ENCODE measurements at regions not wholly inside any gene's neighbourhood (a gene's known extent, or its start where the extent isn't known, plus 50 kb on each side); places are given as distances from the start of the nearest gene placed in this dataset.

DNA sequence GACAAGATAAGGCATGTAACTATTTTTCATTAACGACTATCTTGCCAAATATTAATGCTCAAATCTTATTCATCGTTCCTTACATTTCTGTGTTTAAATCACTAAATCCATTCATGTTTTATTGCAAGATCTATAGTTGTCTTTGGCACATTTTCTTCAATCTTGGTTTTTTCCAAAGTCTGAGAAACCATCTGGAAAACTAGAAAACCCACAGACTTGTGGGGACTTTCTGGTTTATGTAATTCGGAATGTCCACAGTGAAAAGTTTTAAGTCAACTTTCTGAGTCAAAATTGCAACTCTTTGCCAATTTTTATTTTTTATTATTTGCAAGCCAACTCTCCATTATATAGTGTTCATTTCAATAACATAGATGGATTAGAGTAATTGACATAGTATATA lies 520.8 kb upstream of the ADAMTS5 start:
- H3K4me3 ChIP-seq, result no peak overlapping the region
- DNase-seq (ENCODE audit: low spot score), result no peak
- no peaks in the 10 kb centered on the region for H3K4me1 ChIP-seq
- no peaks in the 10 kb centered on the region for H3K27me3 ChIP-seq
- TF ChIP-seq, protein P1, sequence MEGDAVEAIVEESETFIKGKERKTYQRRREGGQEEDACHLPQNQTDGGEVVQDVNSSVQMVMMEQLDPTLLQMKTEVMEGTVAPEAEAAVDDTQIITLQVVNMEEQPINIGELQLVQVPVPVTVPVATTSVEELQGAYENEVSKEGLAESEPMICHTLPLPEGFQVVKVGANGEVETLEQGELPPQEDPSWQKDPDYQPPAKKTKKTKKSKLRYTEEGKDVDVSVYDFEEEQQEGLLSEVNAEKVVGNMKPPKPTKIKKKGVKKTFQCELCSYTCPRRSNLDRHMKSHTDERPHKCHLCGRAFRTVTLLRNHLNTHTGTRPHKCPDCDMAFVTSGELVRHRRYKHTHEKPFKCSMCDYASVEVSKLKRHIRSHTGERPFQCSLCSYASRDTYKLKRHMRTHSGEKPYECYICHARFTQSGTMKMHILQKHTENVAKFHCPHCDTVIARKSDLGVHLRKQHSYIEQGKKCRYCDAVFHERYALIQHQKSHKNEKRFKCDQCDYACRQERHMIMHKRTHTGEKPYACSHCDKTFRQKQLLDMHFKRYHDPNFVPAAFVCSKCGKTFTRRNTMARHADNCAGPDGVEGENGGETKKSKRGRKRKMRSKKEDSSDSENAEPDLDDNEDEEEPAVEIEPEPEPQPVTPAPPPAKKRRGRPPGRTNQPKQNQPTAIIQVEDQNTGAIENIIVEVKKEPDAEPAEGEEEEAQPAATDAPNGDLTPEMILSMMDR (IDR thresholded peaks at IDR 0.05), result no peak
- H3K36me3 ChIP-seq, result no peaks in the 10 kb centered on the region
- no peak overlapping the region for H3K27ac ChIP-seq
- H3K9me3 ChIP-seq, result no peaks in the 10 kb centered on the region

DNA sequence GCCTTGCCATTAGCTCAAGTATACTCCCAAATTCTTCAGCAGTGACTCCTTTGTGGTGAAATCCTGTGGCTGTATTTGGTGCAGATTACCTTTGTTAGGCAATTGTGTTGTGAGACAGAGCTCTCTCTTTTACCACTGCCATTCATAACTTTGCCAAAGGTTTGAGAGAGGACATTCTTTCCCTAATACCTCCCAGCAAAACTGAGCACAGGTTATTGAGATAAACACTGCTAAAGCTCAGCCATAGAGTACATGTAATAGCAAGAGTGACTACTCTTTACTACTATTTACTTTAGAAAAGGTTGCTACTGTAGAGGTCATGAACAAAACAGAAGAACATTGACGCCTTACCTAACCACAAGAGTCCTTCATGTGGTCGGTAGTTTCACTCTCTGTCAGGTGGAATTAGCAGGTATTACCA lies 514.0 kb upstream of the ADAMTS5 start:
- Histone ChIP-seq H3K27me3 (no peaks in the 10 kb centered on the region), H3K4me3 (no peak overlapping the region), H3K4me1 (peaks cover 0 to 3% of the 10 kb centered on the region in 2 donors), H3K27ac (no peak overlapping the region), H3K36me3 (no peaks in the 10 kb centered on the region), H3K9me3 (no peaks in the 10 kb centered on the region)
- no peak for DNase-seq (ENCODE audit: low spot score)
- TF ChIP-seq, protein P1 (IDR thresholded peaks at IDR 0.05), result no peak

DNA sequence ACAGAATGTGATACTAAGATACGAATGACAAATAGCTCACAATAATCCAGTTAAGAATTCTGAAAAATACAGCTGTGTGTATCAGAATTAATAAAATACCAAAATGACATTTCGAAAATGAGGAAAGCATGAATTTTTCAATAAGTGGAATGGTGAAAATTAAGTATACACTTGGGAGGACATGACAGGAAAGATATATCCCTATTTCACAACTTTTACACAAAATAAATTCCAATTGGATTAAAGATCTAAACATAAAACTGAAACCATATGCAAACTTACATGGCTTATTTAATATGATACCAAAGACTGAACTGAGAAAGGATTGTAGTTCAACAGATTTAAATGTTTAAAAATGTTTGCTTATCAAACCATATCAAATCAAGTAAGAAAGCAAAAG lies 510.4 kb upstream of the ADAMTS5 start:
- Histone ChIP-seq H3K4me3 (no peak overlapping the region), H3K27me3 (no peaks in the 10 kb centered on the region), H3K4me1 (peaks cover 0 to 8% of the 10 kb centered on the region in 2 donors), H3K9me3 (no peaks in the 10 kb centered on the region), H3K27ac (no peak overlapping the region), H3K36me3 (no peaks in the 10 kb centered on the region)
- TF ChIP-seq, protein P1 (IDR thresholded peaks at IDR 0.05), result no peak
- DNase-seq (ENCODE audit: low spot score), result no peak

DNA sequence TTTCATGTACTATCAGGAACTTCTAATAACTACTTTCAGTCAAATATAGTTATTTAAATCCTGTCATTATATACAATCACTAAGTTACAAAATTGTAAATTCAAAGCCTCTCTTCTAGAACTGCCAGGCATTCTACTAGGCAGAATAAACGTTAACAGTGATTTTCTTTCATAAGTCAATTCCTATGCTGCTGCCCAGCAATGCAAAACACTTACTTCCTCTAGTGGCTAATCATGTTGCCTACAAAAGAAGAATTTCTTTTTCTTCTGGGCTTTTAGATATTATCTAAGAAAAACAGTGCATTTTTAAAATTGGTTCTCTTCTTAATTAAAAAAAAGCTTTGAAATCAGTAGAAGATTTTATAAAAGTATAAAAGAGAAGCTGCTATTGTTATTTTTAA lies 509.8 kb upstream of the ADAMTS5 start:
- Histone ChIP-seq H3K4me1 (peaks cover 0 to 8% of the 10 kb centered on the region in 2 donors), H3K4me3 (no peak overlapping the region), H3K9me3 (no peaks in the 10 kb centered on the region), H3K27ac (no peak overlapping the region), H3K27me3 (no peaks in the 10 kb centered on the region), H3K36me3 (no peaks in the 10 kb centered on the region)
- TF ChIP-seq, protein P1 (IDR thresholded peaks at IDR 0.05), result peak; percentile 29 to 66
- DNase-seq (ENCODE audit: low spot score), result no peak

DNA sequence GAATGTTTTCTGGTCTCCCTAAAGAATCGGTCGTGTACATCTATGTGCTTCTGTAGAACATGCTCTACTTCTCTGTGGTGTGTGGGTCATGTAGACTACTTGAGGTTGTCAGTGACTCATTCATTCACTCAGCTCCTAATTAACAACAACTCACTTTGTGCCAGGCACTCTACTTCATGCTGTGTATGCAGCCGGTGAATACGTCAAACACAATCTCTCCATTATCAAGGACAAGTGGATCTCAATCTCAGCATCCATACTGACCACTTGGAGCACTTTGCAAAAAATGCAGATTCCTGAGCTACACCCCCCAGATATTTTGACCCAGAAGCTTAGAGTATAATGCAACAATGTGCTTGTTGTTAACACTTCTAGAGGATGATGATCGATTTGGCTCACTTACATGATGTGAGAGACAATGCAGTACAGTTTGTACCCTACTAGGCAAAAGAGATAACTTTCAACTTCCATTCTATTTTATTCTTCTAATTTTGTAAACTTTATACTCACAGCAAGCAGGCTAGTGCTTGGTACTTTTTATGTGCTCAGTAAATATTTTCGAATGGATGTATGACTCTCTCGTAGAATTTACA lies 508.6 kb upstream of the ADAMTS5 start:
- Histone ChIP-seq H3K9me3 (no peaks in the 10 kb centered on the region), H3K4me1 (peaks cover 0 to 8% of the 10 kb centered on the region in 2 donors), H3K4me3 (no peak overlapping the region), H3K27me3 (no peaks in the 10 kb centered on the region), H3K36me3 (no peaks in the 10 kb centered on the region), H3K27ac (no peak overlapping the region)
- TF ChIP-seq, protein P1 (IDR thresholded peaks at IDR 0.05), result no peak
- no peak for DNase-seq (ENCODE audit: low spot score)

DNA sequence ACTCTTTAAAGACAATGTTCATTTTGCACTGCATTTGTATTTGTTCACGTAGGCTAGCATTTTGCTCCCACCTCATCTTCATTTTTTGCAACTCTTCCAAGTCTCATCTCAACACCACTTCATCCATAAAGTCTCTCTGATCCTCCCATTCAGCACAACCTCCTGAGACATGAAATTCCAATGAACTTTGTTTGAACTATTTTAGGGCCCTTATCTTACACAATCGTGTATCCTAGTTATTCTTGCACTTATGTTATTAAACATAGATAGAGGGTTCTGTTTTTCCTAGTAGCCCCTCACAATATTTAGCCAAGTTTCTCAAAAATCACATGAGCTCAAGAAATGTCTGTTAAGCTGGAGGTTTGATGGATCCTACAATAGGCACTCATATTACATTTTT lies 500.5 kb upstream of the ADAMTS5 start:
- Histone ChIP-seq H3K27ac (no peak overlapping the region), H3K4me1 (no peaks in the 10 kb centered on the region), H3K9me3 (no peaks in the 10 kb centered on the region), H3K36me3 (no peaks in the 10 kb centered on the region), H3K4me3 (no peak overlapping the region), H3K27me3 (no peaks in the 10 kb centered on the region)
- TF ChIP-seq, protein P1 (IDR thresholded peaks at IDR 0.05), result no peak
- no peak for DNase-seq (ENCODE audit: low spot score)
